SH-SY5Y (cell line): ENCODE measurements at regions not wholly inside any gene's neighbourhood (a gene's known extent, or its start where the extent isn't known, plus 50 kb on each side); places are given as distances from the start of the nearest gene placed in this dataset.

Experiments
- GATA2 ChIP-seq: IDR thresholded peaks from 2 replicates; pipeline ENCODE4 v1.6.1; 2011; ENCODE audit warnings: mild to moderate bottlenecking, low read depth, low read length
- GATA3 ChIP-seq: IDR thresholded peaks from 2 replicates; pipeline ENCODE4 v1.6.1; 2011; ENCODE audit warnings: low read depth, mild to moderate bottlenecking, low read length, moderate library complexity

GRCh38 chr17:52673791-52674190, 515.3 kb upstream of the CA10 start:
- no peak for TF ChIP-seq GATA3
- TF ChIP-seq GATA2: no peak
